GM23338 (cell line): ENCODE measurements at regions not wholly inside any gene's neighbourhood (a gene's known extent, or its start where the extent isn't known, plus 50 kb on each side); places are given as distances from the start of the nearest gene placed in this dataset.

Source experiments
- CREB1 ChIP-seq: fragments of 250-450 bp; sonication (Bioruptor Pico); IDR thresholded peaks from 2 replicates; pipeline ENCODE4 v1.5.0; 2020; ENCODE audit warnings: low read depth, mild to moderate bottlenecking, moderate library complexity
- CTCF ChIP-seq, 2 experiments: fragments of 200-600 bp in 1 of 2; sonication (generic) in 1 of 2; conservative IDR thresholded peaks; 2 replicates each; pipeline versions ENCODE4 v1.5.1 to v1.6.1; 2016 to 2017; ENCODE audit warnings: antibody characterized with exemption in 2 of 2, low read depth in 2 of 2, mild to moderate bottlenecking in 2 of 2, moderate library complexity in 1 of 2
- EZH2 ChIP-seq: fragments of 200-600 bp; sonication (generic); IDR thresholded peaks from one replicate; pipeline ENCODE4 v1.8.0; 2017; ENCODE audit warnings: antibody characterized with exemption, mild to moderate bottlenecking, low read depth; ENCODE audit not compliant: unreplicated experiment
- EZH2phosphoT487 ChIP-seq: fragments of 200-600 bp; sonication (generic); IDR thresholded peaks from one replicate; pipeline ENCODE4 v1.8.1; 2018; ENCODE audit warnings: antibody characterized with exemption; ENCODE audit not compliant: unreplicated experiment
- JUNB ChIP-seq: IDR thresholded peaks from one replicate; pipeline ENCODE4 v1.6.1; 2016; ENCODE audit warnings: antibody characterized with exemption; ENCODE audit not compliant: unreplicated experiment
- POLR2AphosphoS5 ChIP-seq: IDR thresholded peaks from 2 replicates; pipeline ENCODE4 v1.6.1; 2016; ENCODE audit warnings: antibody characterized with exemption, low read depth
- STAT1 ChIP-seq: IDR thresholded peaks from one replicate; pipeline ENCODE4 v1.6.1; 2016; ENCODE audit warnings: antibody characterized with exemption; ENCODE audit not compliant: unreplicated experiment
- ZNF114 ChIP-seq: fragments of 250-450 bp; sonication (Bioruptor Pico); IDR thresholded peaks from 2 replicates; pipeline ENCODE4 v1.5.0; 2020; ENCODE audit warnings: mild to moderate bottlenecking, moderate library complexity
- ZNF331 ChIP-seq: fragments of 250-450 bp; sonication (Bioruptor Pico); IDR thresholded peaks from 2 replicates; pipeline ENCODE4 v1.5.0; 2020; ENCODE audit warnings: low read depth, mild to moderate bottlenecking, moderate library complexity
- TF ChIP-seq, protein P1 (sequence below): IDR thresholded peaks from one replicate; pipeline ENCODE4 v1.6.1; 2018; ENCODE audit warnings: antibody characterized with exemption; ENCODE audit not compliant: unreplicated experiment
- TF ChIP-seq, protein P2 (sequence below): fragments of 250-450 bp; sonication (Bioruptor Pico); IDR thresholded peaks from 2 replicates; pipeline ENCODE4 v1.5.0; 2020; ENCODE audit warnings: mild to moderate bottlenecking, moderate library complexity

GRCh38 chr18:2100694-2101213 is 470.6 kb downstream of the METTL4 start:
- TF ChIP-seq, protein P1, sequence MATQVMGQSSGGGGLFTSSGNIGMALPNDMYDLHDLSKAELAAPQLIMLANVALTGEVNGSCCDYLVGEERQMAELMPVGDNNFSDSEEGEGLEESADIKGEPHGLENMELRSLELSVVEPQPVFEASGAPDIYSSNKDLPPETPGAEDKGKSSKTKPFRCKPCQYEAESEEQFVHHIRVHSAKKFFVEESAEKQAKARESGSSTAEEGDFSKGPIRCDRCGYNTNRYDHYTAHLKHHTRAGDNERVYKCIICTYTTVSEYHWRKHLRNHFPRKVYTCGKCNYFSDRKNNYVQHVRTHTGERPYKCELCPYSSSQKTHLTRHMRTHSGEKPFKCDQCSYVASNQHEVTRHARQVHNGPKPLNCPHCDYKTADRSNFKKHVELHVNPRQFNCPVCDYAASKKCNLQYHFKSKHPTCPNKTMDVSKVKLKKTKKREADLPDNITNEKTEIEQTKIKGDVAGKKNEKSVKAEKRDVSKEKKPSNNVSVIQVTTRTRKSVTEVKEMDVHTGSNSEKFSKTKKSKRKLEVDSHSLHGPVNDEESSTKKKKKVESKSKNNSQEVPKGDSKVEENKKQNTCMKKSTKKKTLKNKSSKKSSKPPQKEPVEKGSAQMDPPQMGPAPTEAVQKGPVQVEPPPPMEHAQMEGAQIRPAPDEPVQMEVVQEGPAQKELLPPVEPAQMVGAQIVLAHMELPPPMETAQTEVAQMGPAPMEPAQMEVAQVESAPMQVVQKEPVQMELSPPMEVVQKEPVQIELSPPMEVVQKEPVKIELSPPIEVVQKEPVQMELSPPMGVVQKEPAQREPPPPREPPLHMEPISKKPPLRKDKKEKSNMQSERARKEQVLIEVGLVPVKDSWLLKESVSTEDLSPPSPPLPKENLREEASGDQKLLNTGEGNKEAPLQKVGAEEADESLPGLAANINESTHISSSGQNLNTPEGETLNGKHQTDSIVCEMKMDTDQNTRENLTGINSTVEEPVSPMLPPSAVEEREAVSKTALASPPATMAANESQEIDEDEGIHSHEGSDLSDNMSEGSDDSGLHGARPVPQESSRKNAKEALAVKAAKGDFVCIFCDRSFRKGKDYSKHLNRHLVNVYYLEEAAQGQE = no peak
- no peak for TF ChIP-seq CTCF (conservative IDR thresholded peaks at IDR 0.05; ENCODE audit: low read depth in 2 of 2)
- TF ChIP-seq EZH2 = no peak
- no peak for TF ChIP-seq EZH2phosphoT487
- TF ChIP-seq STAT1 = no peak
- no peak for TF ChIP-seq ZNF114 (CRISPR knock-in tag)
- no peak for TF ChIP-seq POLR2AphosphoS5
- TF ChIP-seq ZNF331 (CRISPR knock-in tag) = no peak
- no peak for TF ChIP-seq CREB1 (CRISPR knock-in tag)
- TF ChIP-seq JUNB = no peak
- TF ChIP-seq, protein P2, sequence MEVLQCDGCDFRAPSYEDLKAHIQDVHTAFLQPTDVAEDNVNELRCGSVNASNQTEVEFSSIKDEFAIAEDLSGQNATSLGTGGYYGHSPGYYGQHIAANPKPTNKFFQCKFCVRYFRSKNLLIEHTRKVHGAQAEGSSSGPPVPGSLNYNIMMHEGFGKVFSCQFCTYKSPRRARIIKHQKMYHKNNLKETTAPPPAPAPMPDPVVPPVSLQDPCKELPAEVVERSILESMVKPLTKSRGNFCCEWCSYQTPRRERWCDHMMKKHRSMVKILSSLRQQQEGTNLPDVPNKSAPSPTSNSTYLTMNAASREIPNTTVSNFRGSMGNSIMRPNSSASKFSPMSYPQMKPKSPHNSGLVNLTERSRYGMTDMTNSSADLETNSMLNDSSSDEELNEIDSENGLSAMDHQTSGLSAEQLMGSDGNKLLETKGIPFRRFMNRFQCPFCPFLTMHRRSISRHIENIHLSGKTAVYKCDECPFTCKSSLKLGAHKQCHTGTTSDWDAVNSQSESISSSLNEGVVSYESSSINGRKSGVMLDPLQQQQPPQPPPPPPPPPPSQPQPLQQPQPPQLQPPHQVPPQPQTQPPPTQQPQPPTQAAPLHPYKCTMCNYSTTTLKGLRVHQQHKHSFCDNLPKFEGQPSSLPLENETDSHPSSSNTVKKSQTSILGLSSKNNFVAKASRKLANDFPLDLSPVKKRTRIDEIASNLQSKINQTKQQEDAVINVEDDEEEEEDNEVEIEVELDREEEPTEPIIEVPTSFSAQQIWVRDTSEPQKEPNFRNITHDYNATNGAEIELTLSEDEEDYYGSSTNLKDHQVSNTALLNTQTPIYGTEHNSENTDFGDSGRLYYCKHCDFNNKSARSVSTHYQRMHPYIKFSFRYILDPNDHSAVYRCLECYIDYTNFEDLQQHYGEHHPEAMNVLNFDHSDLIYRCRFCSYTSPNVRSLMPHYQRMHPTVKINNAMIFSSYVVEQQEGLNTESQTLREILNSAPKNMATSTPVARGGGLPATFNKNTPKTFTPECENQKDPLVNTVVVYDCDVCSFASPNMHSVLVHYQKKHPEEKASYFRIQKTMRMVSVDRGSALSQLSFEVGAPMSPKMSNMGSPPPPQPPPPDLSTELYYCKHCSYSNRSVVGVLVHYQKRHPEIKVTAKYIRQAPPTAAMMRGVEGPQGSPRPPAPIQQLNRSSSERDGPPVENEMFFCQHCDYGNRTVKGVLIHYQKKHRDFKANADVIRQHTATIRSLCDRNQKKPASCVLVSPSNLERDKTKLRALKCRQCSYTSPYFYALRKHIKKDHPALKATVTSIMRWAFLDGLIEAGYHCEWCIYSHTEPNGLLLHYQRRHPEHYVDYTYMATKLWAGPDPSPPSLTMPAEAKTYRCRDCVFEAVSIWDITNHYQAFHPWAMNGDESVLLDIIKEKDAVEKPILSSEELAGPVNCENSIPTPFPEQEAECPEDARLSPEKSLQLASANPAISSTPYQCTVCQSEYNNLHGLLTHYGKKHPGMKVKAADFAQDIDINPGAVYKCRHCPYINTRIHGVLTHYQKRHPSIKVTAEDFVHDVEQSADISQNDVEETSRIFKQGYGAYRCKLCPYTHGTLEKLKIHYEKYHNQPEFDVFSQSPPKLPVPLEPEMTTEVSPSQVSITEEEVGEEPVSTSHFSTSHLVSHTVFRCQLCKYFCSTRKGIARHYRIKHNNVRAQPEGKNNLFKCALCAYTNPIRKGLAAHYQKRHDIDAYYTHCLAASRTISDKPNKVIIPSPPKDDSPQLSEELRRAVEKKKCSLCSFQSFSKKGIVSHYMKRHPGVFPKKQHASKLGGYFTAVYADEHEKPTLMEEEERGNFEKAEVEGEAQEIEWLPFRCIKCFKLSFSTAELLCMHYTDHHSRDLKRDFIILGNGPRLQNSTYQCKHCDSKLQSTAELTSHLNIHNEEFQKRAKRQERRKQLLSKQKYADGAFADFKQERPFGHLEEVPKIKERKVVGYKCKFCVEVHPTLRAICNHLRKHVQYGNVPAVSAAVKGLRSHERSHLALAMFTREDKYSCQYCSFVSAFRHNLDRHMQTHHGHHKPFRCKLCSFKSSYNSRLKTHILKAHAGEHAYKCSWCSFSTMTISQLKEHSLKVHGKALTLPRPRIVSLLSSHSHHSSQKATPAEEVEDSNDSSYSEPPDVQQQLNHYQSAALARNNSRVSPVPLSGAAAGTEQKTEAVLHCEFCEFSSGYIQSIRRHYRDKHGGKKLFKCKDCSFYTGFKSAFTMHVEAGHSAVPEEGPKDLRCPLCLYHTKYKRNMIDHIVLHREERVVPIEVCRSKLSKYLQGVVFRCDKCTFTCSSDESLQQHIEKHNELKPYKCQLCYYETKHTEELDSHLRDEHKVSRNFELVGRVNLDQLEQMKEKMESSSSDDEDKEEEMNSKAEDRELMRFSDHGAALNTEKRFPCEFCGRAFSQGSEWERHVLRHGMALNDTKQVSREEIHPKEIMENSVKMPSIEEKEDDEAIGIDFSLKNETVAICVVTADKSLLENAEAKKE = no peak
